Right atrium auricular region (tissue), 2 donors: ENCODE measurements at regions not wholly inside any gene's neighbourhood (a gene's known extent, or its start where the extent isn't known, plus 50 kb on each side); places are given as distances from the start of the nearest gene placed in this dataset.

Source experiments
- DNase-seq: peaks from one replicate; pipeline ENCODE4 v3.0.0-alpha.2; 2019; ENCODE audit warnings: low spot score
- H3K27ac ChIP-seq, 2 donors: fragments of 200-600 bp; sonication (generic); 1 replicate in 1 of 2; 2 replicates in 1 of 2; pipeline ENCODE4 v1.5.1; 2016 to 2019
- H3K27me3 ChIP-seq, 2 donors: fragments of 200-600 bp; sonication (generic); one replicate each; pipeline versions ENCODE4 v1.5.1 to v1.6.0; 2017 to 2019
- H3K36me3 ChIP-seq: fragments of 200-600 bp; sonication (generic); one replicate; pipeline ENCODE4 v1.5.1; 2016
- H3K4me1 ChIP-seq, 2 donors: fragments of 200-600 bp; sonication (generic); one replicate each; pipeline versions ENCODE4 v1.5.1 to v1.6.0; 2017 to 2019
- H3K4me3 ChIP-seq, 2 donors: fragments of 200-600 bp; sonication (generic); 1 replicate in 1 of 2; 2 replicates in 1 of 2; pipeline ENCODE4 v1.5.1; 2017 to 2019; ENCODE audit warnings: mild to moderate bottlenecking in 1 of 2, moderate library complexity in 1 of 2
- H3K9me3 ChIP-seq, 2 donors: fragments of 200-600 bp; sonication (generic); one replicate each; pipeline ENCODE4 v1.5.1; 2019
- TF ChIP-seq, protein P1 (sequence below), 2 donors: fragments of 200-600 bp; sonication (generic); IDR thresholded peaks; one replicate each; pipeline ENCODE4 v1.5.1; 2019; ENCODE audit warnings: antibody characterized with exemption in 2 of 2

DNA sequence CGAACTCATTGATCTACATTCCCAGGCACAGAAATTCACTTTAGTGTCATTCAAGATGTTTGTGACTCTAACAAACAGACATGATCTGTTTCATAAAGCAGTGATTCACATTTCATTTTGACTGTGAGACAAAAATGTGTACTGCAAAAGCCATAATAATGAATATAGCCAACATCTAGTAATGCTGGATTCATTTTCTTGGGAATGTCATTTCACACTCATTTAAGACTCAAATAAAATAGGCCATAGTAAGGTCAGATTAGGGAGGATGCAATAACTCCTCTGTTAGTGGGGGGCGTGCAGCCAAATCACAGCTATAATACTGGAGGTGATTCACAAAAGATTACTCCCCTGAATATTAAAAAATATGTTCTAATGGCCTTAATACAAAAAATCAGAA, 566.6 kb upstream of the ZWINT start:
- TF ChIP-seq, protein P1, sequence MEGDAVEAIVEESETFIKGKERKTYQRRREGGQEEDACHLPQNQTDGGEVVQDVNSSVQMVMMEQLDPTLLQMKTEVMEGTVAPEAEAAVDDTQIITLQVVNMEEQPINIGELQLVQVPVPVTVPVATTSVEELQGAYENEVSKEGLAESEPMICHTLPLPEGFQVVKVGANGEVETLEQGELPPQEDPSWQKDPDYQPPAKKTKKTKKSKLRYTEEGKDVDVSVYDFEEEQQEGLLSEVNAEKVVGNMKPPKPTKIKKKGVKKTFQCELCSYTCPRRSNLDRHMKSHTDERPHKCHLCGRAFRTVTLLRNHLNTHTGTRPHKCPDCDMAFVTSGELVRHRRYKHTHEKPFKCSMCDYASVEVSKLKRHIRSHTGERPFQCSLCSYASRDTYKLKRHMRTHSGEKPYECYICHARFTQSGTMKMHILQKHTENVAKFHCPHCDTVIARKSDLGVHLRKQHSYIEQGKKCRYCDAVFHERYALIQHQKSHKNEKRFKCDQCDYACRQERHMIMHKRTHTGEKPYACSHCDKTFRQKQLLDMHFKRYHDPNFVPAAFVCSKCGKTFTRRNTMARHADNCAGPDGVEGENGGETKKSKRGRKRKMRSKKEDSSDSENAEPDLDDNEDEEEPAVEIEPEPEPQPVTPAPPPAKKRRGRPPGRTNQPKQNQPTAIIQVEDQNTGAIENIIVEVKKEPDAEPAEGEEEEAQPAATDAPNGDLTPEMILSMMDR (IDR thresholded peaks at IDR 0.05) = no peak
- Histone ChIP-seq H3K27ac (no peak overlapping the region), H3K36me3 (no peaks in the 10 kb centered on the region), H3K9me3 (peaks cover 0 to 16% of the 10 kb centered on the region in 2 donors), H3K4me3 (no peak overlapping the region), H3K4me1 (no peaks in the 10 kb centered on the region), H3K27me3 (no peaks in the 10 kb centered on the region)
- no peak for DNase-seq

DNA sequence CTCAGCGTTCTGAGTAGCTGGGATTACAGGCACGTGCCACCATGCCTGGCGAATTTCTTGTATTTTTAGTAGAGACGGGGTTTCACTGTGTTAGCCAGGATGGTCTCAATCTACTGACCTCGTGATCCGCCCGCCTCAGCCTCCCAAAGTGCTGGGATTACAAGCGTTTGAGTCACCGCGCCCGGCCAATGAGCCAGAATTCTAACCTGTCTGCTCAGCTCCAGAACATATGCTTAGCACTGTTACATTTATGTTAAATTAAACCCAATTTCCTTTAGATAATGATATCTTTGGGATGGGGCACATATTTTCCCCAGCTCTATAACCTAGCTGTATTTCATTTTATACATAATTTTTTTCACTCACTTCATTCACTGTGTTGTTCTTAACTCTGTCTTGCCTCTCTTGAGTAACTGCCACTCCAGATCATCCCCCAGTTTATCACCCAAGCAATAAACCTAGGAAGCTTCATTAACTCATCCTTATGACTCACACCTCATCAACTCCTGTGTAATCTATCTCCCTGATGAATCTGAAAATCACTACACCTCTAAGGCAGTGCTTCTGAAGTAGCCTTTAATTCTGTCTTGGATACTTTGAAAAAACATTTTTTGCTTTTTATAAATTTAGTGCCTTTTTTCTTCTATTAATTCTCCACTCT, 559.7 kb upstream of the ZWINT start:
- DNase-seq = no peak
- Histone ChIP-seq H3K4me3 (no peak overlapping the region), H3K9me3 (peaks cover 0 to 16% of the 10 kb centered on the region in 2 donors), H3K4me1 (no peaks in the 10 kb centered on the region), H3K27me3 (no peaks in the 10 kb centered on the region), H3K36me3 (no peaks in the 10 kb centered on the region), H3K27ac (no peak overlapping the region)
- TF ChIP-seq, protein P1 (IDR thresholded peaks at IDR 0.05) = no peak

DNA sequence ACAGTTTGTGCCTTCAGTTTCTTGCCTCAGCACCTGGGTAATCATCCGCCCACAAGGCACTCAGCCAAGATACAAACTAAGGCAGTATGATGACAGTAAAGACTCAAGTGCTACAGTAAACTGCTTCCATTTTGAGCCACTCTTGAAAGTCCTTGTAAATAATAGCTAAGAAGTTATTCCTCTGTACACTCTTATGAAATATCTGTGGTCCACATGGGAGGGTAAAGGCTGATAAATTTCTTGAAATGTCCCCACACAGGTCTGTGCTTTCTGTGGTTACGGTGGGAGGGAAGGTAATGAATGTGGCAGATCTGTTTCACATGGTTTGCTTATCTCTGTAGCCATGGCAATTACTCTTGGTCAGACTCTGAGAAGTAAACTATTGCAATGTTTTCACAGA, 551.0 kb upstream of the ZWINT start:
- Histone ChIP-seq H3K36me3 (no peaks in the 10 kb centered on the region), H3K27ac (no peak overlapping the region), H3K27me3 (no peaks in the 10 kb centered on the region), H3K9me3 (no peaks in the 10 kb centered on the region), H3K4me1 (no peaks in the 10 kb centered on the region), H3K4me3 (no peak overlapping the region)
- DNase-seq = no peak
- TF ChIP-seq, protein P1 (IDR thresholded peaks at IDR 0.05) = no peak

DNA sequence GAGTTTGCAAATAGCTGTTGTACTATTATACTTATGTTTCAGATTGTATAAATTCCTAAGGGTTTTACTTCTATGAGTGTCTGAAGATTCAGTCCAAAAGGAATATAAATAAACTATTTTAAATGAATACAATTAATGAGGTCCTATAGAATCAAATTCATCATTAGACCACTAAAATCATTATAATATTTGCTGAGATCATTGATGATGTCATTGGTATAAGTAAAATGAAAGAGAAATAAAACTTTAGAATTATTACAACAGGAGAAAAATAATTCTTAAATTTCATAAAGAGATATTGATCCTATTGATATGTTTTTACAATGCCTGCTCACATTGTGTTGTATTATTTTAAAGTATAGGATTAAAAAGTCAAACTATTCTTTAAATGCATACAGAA, 544.0 kb upstream of the ZWINT start:
- Histone ChIP-seq H3K27ac (no peak overlapping the region), H3K27me3 (no peaks in the 10 kb centered on the region), H3K9me3 (no peaks in the 10 kb centered on the region), H3K4me3 (no peak overlapping the region), H3K4me1 (no peaks in the 10 kb centered on the region), H3K36me3 (no peaks in the 10 kb centered on the region)
- DNase-seq = no peak
- TF ChIP-seq, protein P1 (IDR thresholded peaks at IDR 0.05) = no peak

DNA sequence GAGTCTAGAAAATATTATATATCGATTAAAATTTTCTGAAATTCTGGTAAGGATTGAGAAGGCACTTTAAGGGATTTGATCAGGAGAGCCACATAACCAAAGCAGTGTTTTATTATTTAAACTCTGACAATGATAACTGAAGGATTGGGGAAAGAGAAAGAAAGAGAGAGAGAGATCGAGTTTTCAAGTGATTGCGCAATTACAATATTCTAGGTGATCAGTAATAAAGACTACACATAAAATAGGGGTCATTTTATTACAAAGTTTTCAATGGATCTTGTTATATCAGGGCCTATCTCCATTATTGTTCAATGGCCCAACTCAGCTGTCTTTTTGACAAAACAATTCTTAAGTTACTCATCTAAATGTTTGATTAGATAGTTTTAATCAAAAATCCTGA, 541.5 kb upstream of the ZWINT start:
- TF ChIP-seq, protein P1 (IDR thresholded peaks at IDR 0.05) = no peak
- Histone ChIP-seq H3K4me1 (no peaks in the 10 kb centered on the region), H3K27ac (no peak overlapping the region)

DNA sequence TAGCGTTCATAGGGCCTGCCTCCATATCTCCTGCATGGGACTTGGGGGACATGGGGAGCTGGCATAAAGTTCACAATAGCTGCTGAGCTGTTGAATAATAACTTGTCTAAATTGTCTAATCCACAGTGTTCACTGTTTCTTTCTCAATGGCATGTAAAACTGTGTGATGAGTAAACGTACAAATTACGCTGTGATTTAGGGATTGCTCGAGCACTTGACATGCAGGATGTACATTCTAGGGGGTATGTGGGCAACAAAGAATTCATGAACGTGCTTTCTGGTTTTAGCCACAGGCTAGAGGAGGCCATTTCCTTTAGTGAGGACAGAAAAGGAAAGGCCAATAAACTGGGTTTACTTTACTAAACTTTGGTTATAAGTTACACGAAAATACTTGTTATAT, 534.2 kb upstream of the ZWINT start:
- no peaks in the 10 kb centered on the region for H3K36me3 ChIP-seq
- no peaks in the 10 kb centered on the region for H3K9me3 ChIP-seq
- no peaks in the 10 kb centered on the region for H3K27me3 ChIP-seq
- no peaks in the 10 kb centered on the region for H3K4me1 ChIP-seq
- H3K27ac ChIP-seq = no peak overlapping the region
- TF ChIP-seq, protein P1 (IDR thresholded peaks at IDR 0.05) = no peak
- H3K4me3 ChIP-seq = no peak overlapping the region
- no peak for DNase-seq

More for the DNA sequence above, 541.5 kb upstream of the ZWINT start:
- Histone ChIP-seq H3K4me3 (no peak overlapping the region), H3K27me3 (no peaks in the 10 kb centered on the region), H3K9me3 (no peaks in the 10 kb centered on the region), H3K36me3 (no peaks in the 10 kb centered on the region)
- no peak for DNase-seq
